Breast epithelium (tissue), 3 donors: ENCODE measurements at regions not wholly inside any gene's neighbourhood (a gene's known extent, or its start where the extent isn't known, plus 50 kb on each side); places are given as distances from the start of the nearest gene placed in this dataset.

Source experiments
- CTCF ChIP-seq, 3 donors: fragments of 450-650 bp; IDR thresholded peaks; one replicate each; pipeline ENCODE4 v1.5.1; 2016 to 2017; ENCODE audit warnings: antibody characterized with exemption in 3 of 3, mild to moderate bottlenecking in 3 of 3, moderate library complexity in 3 of 3
- POLR2A ChIP-seq: fragments of 450-650 bp; IDR thresholded peaks from one replicate; pipeline ENCODE4 v1.6.1; 2016; ENCODE audit warnings: antibody characterized with exemption, mild to moderate bottlenecking, moderate library complexity
- POLR2AphosphoS5 ChIP-seq, 3 donors: sonication (generic); formaldehyde crosslinking; IDR thresholded peaks; one replicate each; pipeline ENCODE4 v1.6.1; 2017; ENCODE audit warnings: antibody characterized with exemption in 3 of 3

- TF ChIP-seq CTCF (IDR thresholded peaks at IDR 0.05) (peak in 1 of 3 donors; percentile 56), POLR2AphosphoS5 (IDR thresholded peaks at IDR 0.05) (peak in 1 of 3 donors; percentile 35), POLR2A (no peak)
These were observed 459.7 kb downstream of the SOX9 start for GRCh38 chr17:72580321-72581127.
